Skin of body (tissue), 1 donor: ENCODE measurements at regions not wholly inside any gene's neighbourhood (a gene's known extent, or its start where the extent isn't known, plus 50 kb on each side); places are given as distances from the start of the nearest gene placed in this dataset.

Experiments used
- small RNA-seq: library from RNA; depleted of rRNA; stranded (forward); fragments of <200 nt; gene quantifications from one replicate; pipeline ENCODE3, GENCODE V24; 2014; ENCODE audit warnings: low replicate concordance

Small RNA genes in the stretch of these regions (small RNA-seq; reads per million reads assigned to genes)
- gene MIR30A, result 334 reads per million, percentile 98 among the genes with 10 or more reads in this experiment
- 4.3 reads per million, percentile 90 among the genes with 10 or more reads in this experiment for gene MIR30C2
- gene RNU4-66P, result 0.26 reads per million, percentile 19 among the genes with 10 or more reads in this experiment
